IMR-90 (cell line): ENCODE measurements at regions not wholly inside any gene's neighbourhood (a gene's known extent, or its start where the extent isn't known, plus 50 kb on each side); places are given as distances from the start of the nearest gene placed in this dataset.

Experiments used
- CEBPB ChIP-seq: IDR thresholded peaks from 2 replicates; pipeline ENCODE4 v1.6.1; 2012; ENCODE audit warnings: low read depth, low read length, improper control_type of control experiment
- MAZ ChIP-seq: IDR thresholded peaks from 2 replicates; pipeline ENCODE4 v1.6.1; 2012; ENCODE audit warnings: low read depth, mild to moderate bottlenecking, low read length, improper control_type of control experiment, moderate library complexity, borderline replicate concordance
- TF ChIP-seq, protein P1 (sequence below): conservative IDR thresholded peaks from 2 replicates; pipeline ENCODE4 v1.5.1; 2012; ENCODE audit warnings: mild to moderate bottlenecking, low read depth, low read length, improper control_type of control experiment

DNA sequence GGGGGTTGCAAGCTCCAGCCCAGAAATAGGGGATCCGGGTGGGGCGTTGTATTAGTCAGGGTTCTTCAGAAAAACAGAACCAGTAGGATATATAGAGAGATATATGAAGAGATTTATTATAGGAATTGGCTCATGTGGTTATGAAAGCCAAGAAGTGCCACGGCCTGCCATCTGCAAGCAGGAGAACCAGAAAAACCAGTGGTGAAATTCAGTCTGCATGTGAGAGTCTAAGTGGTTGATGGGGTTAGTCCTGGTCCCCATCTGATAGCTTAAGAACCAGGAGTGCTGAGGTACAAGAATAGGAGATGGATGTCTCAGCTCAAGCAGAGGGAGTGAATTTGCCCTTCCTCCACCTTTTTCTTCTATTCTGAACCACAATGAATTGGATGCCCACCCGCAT is 123.4 kb upstream of the APC start:
- TF ChIP-seq, protein P1, sequence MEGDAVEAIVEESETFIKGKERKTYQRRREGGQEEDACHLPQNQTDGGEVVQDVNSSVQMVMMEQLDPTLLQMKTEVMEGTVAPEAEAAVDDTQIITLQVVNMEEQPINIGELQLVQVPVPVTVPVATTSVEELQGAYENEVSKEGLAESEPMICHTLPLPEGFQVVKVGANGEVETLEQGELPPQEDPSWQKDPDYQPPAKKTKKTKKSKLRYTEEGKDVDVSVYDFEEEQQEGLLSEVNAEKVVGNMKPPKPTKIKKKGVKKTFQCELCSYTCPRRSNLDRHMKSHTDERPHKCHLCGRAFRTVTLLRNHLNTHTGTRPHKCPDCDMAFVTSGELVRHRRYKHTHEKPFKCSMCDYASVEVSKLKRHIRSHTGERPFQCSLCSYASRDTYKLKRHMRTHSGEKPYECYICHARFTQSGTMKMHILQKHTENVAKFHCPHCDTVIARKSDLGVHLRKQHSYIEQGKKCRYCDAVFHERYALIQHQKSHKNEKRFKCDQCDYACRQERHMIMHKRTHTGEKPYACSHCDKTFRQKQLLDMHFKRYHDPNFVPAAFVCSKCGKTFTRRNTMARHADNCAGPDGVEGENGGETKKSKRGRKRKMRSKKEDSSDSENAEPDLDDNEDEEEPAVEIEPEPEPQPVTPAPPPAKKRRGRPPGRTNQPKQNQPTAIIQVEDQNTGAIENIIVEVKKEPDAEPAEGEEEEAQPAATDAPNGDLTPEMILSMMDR = no peak
- TF ChIP-seq MAZ = no peak
- no peak for TF ChIP-seq CEBPB
